GM21381 (cell line): ENCODE measurements at regions not wholly inside any gene's neighbourhood (a gene's known extent, or its start where the extent isn't known, plus 50 kb on each side); places are given as distances from the start of the nearest gene placed in this dataset.
"Not testable (repeated sequence)": the region's sequence is repeated elsewhere in the genome, so short reads cannot be mapped to it uniquely, and the experiment has no call there.

Source experiments
- ATAC-seq: cut with Tn5 transposase; IDR thresholded peaks from one replicate; pipeline ENCODE4 v1.9.1; 2021; ENCODE audit warnings: mild to moderate bottlenecking, moderate library complexity; ENCODE audit not compliant: unreplicated experiment

- no peak for ATAC-seq
Measured at GRCh38 chr2:187775651-187776050, 221.4 kb upstream of the TFPI start.

- no peak for ATAC-seq
Measured at GRCh38 chr2:187782301-187782700, 228.1 kb upstream of the TFPI start.

GRCh38 chr2:187783446-187783845 lies 229.2 kb upstream of the TFPI start:
- no peak for ATAC-seq

- not testable (repeated sequence) for ATAC-seq
Measured at GRCh38 chr2:187784138-187784537, 229.9 kb upstream of the TFPI start.

GRCh38 chr2:187799601-187800000 lies 245.4 kb upstream of the TFPI start:
- ATAC-seq, result no peak

- ATAC-seq, result no peak
Measured at GRCh38 chr2:187803816-187804215, 249.6 kb upstream of the TFPI start.

- no peak for ATAC-seq
Measured at GRCh38 chr2:187815113-187815512, 260.9 kb upstream of the TFPI start.

GRCh38 chr2:187819624-187820023 lies 265.4 kb upstream of the TFPI start:
- no peak for ATAC-seq

- ATAC-seq, result no peak
Measured at GRCh38 chr2:187825108-187825507, 270.9 kb upstream of the TFPI start.

GRCh38 chr2:187826023-187826422 lies 271.8 kb upstream of the TFPI start:
- ATAC-seq, result no peak

GRCh38 chr2:187834787-187835186 lies 280.6 kb upstream of the TFPI start:
- ATAC-seq, result no peak

- no peak for ATAC-seq
Measured at GRCh38 chr2:187838690-187839089, 284.5 kb upstream of the TFPI start.

- no peak for ATAC-seq
Measured at GRCh38 chr2:187842315-187842714, 288.1 kb upstream of the TFPI start.

GRCh38 chr2:187842978-187843847 lies 289.0 kb upstream of the TFPI start:
- peak; percentile 61 for ATAC-seq

- ATAC-seq, result no peak
Measured at GRCh38 chr2:187847245-187848208, 293.3 kb upstream of the TFPI start.

- ATAC-seq, result no peak
Measured at GRCh38 chr2:187851955-187852561, 297.8 kb upstream of the TFPI start.

GRCh38 chr2:187853381-187853791 lies 299.2 kb upstream of the TFPI start:
- ATAC-seq, result no peak

GRCh38 chr2:187854801-187855200 lies 300.6 kb upstream of the TFPI start:
- no peak for ATAC-seq

- ATAC-seq, result no peak
Measured at GRCh38 chr2:187855689-187856088, 301.5 kb upstream of the TFPI start.

- no peak for ATAC-seq
Measured at GRCh38 chr2:187857826-187858225, 303.6 kb upstream of the TFPI start.

GRCh38 chr2:187862715-187863114 lies 308.5 kb upstream of the TFPI start:
- no peak for ATAC-seq
